Naive thymus-derived CD4-positive, alpha-beta T cell (primary cell): ENCODE measurements at regions not wholly inside any gene's neighbourhood (a gene's known extent, or its start where the extent isn't known, plus 50 kb on each side); places are given as distances from the start of the nearest gene placed in this dataset.
"Not testable (repeated sequence)": the region's sequence is repeated elsewhere in the genome, so short reads cannot be mapped to it uniquely, and the experiment has no call there.

Experiments used
- ATAC-seq: fragments of 150-1000 bp; cut with Tn5 transposase; 2 replicates; pipeline ENCODE4 v1.10.0; 2021; ENCODE audit warnings: mild to moderate bottlenecking, moderate library complexity
- CTCF ChIA-PET: fragments of 350-600 bp; sonication (Branson Sonifier 250); formaldehyde crosslinking; loops from one replicate; lab custom pipeline; 2021; ENCODE audit warnings: antibody characterized with exemption; lab: Charles Lee
- POLR2A ChIA-PET: fragments of 350-600 bp; sonication (Branson Sonifier 250); formaldehyde crosslinking; loops from one replicate; lab custom pipeline; 2021; ENCODE audit warnings: antibody characterized with exemption, inconsistent platforms; lab: Charles Lee
- DNase-seq, 9 donors: peaks; one replicate each; pipeline versions ENCODE4 v3.0.0 to v3.0.0-alpha.2; 2020 to 2022; ENCODE audit warnings: mixed read lengths in 1 of 9
- H3K27ac ChIP-seq: one replicate; pipeline ENCODE4 v1.7.0; 2013; ENCODE audit warnings: mild to moderate bottlenecking, low read depth, low read length, moderate library complexity
- H3K27me3 ChIP-seq, 2 donors: one replicate each; pipeline ENCODE4 v1.7.0; 2013; ENCODE audit warnings: low read length in 2 of 2, mild to moderate bottlenecking in 2 of 2, moderate library complexity in 2 of 2; ENCODE audit not compliant: control insufficient read depth in 2 of 2, insufficient read depth in 2 of 2
- H3K36me3 ChIP-seq, 3 experiments: 1 replicate in 2 of 3; 2 replicates in 1 of 3; pipeline ENCODE4 v1.7.0; 2013; ENCODE audit warnings: low read length in 3 of 3, mild to moderate bottlenecking in 3 of 3, moderate library complexity in 1 of 3; ENCODE audit not compliant: insufficient read depth in 3 of 3, control insufficient read depth in 2 of 3
- H3K4me1 ChIP-seq, 2 donors: one replicate each; pipeline ENCODE4 v1.7.0; 2013; ENCODE audit warnings: low read length in 2 of 2, mild to moderate bottlenecking in 2 of 2, moderate library complexity in 1 of 2; ENCODE audit not compliant: control insufficient read depth in 2 of 2, insufficient read depth in 2 of 2
- H3K4me3 ChIP-seq: 2 replicates; pipeline ENCODE4 v1.7.0; 2013; ENCODE audit warnings: mild to moderate bottlenecking, low read length
- H3K9me3 ChIP-seq, 3 experiments: 1 replicate in 2 of 3; 2 replicates in 1 of 3; pipeline ENCODE4 v1.7.0; 2013; ENCODE audit warnings: low read length in 3 of 3; ENCODE audit not compliant: control insufficient read depth in 2 of 3
- H3K27ac Mint-ChIP-seq, 9 donors: one replicate each; pipeline ENCODE4 v1.8.0; 2020 to 2022; ENCODE audit warnings: mixed read lengths in 9 of 9, mild to moderate bottlenecking in 8 of 9, moderate library complexity in 5 of 9, inconsistent platforms in 2 of 9
- H3K27me3 Mint-ChIP-seq, 5 donors: one replicate each; pipeline ENCODE4 v1.8.0; 2021 to 2022; ENCODE audit warnings: mixed read lengths in 5 of 5, mild to moderate bottlenecking in 1 of 5
- H3K36me3 Mint-ChIP-seq, 5 donors: one replicate each; pipeline ENCODE4 v1.8.0; 2020 to 2022; ENCODE audit warnings: mixed read lengths in 5 of 5, mild to moderate bottlenecking in 3 of 5, inconsistent platforms in 1 of 5
- H3K4me1 Mint-ChIP-seq, 7 donors: one replicate each; pipeline ENCODE4 v1.8.0; 2020 to 2022; ENCODE audit warnings: mixed read lengths in 7 of 7, mild to moderate bottlenecking in 3 of 7, inconsistent platforms in 1 of 7
- H3K4me3 Mint-ChIP-seq, 10 donors: one replicate each; pipeline ENCODE4 v1.8.0; 2020 to 2022; ENCODE audit warnings: mild to moderate bottlenecking in 10 of 10, mixed read lengths in 10 of 10, moderate library complexity in 6 of 10, inconsistent platforms in 2 of 10
- H3K9me3 Mint-ChIP-seq, 11 donors: one replicate each; pipeline ENCODE4 v1.8.0; 2020 to 2022; ENCODE audit warnings: mixed read lengths in 11 of 11, mild to moderate bottlenecking in 4 of 11, inconsistent platforms in 1 of 11, moderate library complexity in 1 of 11
- intact Hi-C, 2 donors: fragments of 100-400 bp; cut with micrococcal nuclease; formaldehyde crosslinking; loops; one replicate each; pipeline ENCODE4 v1.15.1; 2023

DNA sequence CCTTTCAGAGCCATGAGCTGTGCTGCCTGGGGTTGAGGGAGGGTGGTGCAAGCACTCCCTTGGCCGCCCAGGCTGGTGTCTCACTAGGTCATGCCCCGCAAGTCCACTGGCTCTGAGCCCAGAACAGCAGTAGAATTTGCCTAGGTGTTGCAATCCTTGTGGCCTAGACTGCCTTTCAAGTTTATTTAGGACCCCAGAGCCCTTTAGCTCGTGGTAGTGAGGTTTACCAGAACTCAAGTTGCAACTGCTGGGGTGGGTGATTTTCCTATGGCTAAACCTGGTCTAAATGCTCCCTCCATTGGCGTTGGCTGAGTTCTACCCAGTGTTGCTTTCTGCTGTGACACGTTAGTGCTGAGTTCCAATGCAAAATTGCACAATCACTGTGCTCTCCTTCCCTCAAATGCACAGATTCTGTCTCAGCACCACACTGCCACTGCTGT is 287.2 kb downstream of the BCAT1 start:
- H3K4me3 ChIP-seq: no peak overlapping the region
- H3K36me3 Mint-ChIP-seq: no peaks in the 10 kb centered on the region
- POLR2A ChIA-PET: no interaction called here
- H3K27ac ChIP-seq: no peak overlapping the region
- intact Hi-C loops: no loop called here
- H3K9me3 Mint-ChIP-seq: peaks cover 0 to 6% (median 0%) of the 10 kb centered on the region in 11 donors
- H3K9me3 ChIP-seq: no peaks in the 10 kb centered on the region
- H3K27me3 ChIP-seq: no peaks in the 10 kb centered on the region
- CTCF ChIA-PET: no interaction called here
- no peaks in the 10 kb centered on the region for H3K36me3 ChIP-seq
- ATAC-seq (peak; percentile 80), DNase-seq (peak in 1 of 9 donors; percentile 10)
- no peaks in the 10 kb centered on the region for H3K4me1 ChIP-seq
- no peak overlapping the region for H3K4me3 Mint-ChIP-seq
- H3K27me3 Mint-ChIP-seq: peaks cover 0 to 10% (median 0%) of the 10 kb centered on the region in 5 donors
- H3K4me1 Mint-ChIP-seq: no peaks in the 10 kb centered on the region
- H3K27ac Mint-ChIP-seq: no peak overlapping the region

DNA sequence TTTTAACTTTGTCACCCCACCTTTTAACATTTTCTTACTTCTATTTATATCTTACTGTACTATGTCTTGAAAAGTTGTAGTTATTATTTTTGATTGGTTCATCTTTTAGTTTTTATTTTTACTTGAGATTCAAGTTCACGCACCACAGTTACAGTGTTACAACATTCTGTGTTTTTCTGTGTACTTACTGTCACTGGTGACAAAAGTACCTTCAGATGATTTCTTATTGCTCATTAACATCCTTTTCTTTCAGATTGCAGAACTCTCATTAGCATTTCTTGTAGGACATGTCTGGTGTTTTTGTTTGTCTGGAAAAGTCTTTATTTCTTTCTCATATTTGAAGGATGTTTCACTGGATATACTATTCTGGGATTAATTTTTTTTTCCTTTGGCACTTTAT is 289.9 kb downstream of the BCAT1 start:
- no peak overlapping the region for H3K27ac ChIP-seq
- intact Hi-C loops: no loop called here
- H3K36me3 Mint-ChIP-seq: no peaks in the 10 kb centered on the region
- no peak overlapping the region for H3K27ac Mint-ChIP-seq
- no peaks in the 10 kb centered on the region for H3K4me1 Mint-ChIP-seq
- DNase-seq (no peak), ATAC-seq (no peak)
- no peaks in the 10 kb centered on the region for H3K36me3 ChIP-seq
- H3K27me3 Mint-ChIP-seq: peaks cover 0 to 10% (median 0%) of the 10 kb centered on the region in 5 donors
- H3K9me3 ChIP-seq: no peaks in the 10 kb centered on the region
- no peaks in the 10 kb centered on the region for H3K4me1 ChIP-seq
- CTCF ChIA-PET: no interaction called here
- no peak overlapping the region for H3K4me3 Mint-ChIP-seq
- POLR2A ChIA-PET: no interaction called here
- H3K4me3 ChIP-seq: no peak overlapping the region
- H3K27me3 ChIP-seq: no peaks in the 10 kb centered on the region
- peaks cover 0 to 6% (median 0%) of the 10 kb centered on the region in 11 donors for H3K9me3 Mint-ChIP-seq

DNA sequence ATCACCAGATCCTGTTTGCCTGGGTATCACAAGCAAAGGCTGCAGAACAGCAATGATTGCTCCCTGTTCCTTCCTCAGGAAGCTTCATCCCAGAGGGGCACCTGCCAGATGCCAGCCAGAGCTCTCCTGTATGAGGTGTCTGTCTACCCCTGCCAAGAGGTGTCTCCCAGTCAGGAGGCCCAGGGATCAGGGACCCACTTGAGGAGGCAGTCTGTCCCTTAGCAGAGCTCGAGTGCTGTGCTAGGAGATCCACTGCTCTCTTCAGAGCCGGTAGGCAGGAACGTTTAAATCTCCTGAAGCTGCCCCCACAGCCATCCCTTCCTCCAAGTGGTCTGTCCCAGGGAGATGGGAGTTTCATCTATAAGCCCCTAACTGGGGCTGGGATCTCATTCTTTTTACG is 294.6 kb downstream of the BCAT1 start:
- H3K4me1 Mint-ChIP-seq, H3K27me3 Mint-ChIP-seq, CTCF ChIA-PET, H3K9me3 ChIP-seq, H3K4me3 ChIP-seq, POLR2A ChIA-PET, H3K4me3 Mint-ChIP-seq, H3K27ac ChIP-seq, H3K36me3 Mint-ChIP-seq, H3K27me3 ChIP-seq, intact Hi-C loops, H3K36me3 ChIP-seq, H3K4me1 ChIP-seq, H3K27ac Mint-ChIP-seq, ATAC-seq: not testable (repeated sequence)
- H3K9me3 Mint-ChIP-seq: peaks cover 0 to 22% (median 2%) of the 10 kb centered on the region in 11 donors
- peak in 1 of 9 donors; percentile 8 for DNase-seq

DNA sequence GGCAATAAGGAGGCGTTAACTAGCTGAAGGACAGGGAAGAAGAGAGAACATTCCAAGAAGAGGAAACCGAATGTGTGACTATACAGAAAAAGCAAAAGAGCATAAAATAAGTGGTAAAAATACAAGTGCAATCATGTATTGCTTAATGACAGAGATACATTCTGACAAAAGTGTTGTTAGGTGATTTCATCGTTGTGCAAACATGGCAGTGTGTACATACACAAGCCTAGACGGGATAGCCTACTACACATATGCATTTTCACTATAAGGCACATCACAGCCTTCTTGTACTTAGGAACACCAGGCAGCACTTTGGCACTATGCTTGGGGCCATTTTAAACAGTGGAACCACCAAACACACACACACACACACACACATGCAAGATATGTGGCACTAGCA is 299.3 kb downstream of the BCAT1 start:
- Histone ChIP-seq H3K36me3 (no peaks in the 10 kb centered on the region), H3K4me1 (no peaks in the 10 kb centered on the region), H3K27ac (no peak overlapping the region), H3K4me3 (no peak overlapping the region), H3K9me3 (no peaks in the 10 kb centered on the region), H3K27me3 (peaks cover 0 to 4% of the 10 kb centered on the region in 2 donors)
- no peaks in the 10 kb centered on the region for H3K36me3 Mint-ChIP-seq
- no peak overlapping the region for H3K27ac Mint-ChIP-seq
- DNase-seq: no peak
- no peak overlapping the region for H3K4me3 Mint-ChIP-seq
- peaks cover 0 to 18% (median 2%) of the 10 kb centered on the region in 11 donors for H3K9me3 Mint-ChIP-seq
- ATAC-seq: no peak
- no peaks in the 10 kb centered on the region for H3K27me3 Mint-ChIP-seq
- no peaks in the 10 kb centered on the region for H3K4me1 Mint-ChIP-seq
- intact Hi-C loops: no loop called here
- POLR2A ChIA-PET: no interaction called here
- CTCF ChIA-PET: no interaction called here

DNA sequence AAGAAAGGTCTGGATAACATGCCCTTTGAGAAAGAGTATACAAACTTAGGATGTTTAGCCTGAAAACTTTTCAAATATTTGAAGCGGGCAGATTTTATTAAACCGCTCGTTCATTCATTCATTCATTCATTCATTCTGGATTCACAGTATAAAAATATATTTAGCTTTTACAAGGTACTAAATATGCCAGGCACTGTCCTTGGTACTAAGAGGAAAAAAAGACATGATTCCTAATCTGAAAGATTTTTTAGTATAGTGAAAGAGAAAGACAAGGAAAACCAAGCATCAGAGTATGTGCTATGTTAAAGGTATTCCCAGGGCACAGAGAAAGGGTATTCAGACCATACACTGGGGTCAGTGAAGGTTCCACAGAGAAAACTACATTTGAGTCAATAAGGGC is 299.7 kb downstream of the BCAT1 start:
- Histone ChIP-seq H3K36me3 (no peaks in the 10 kb centered on the region), H3K27me3 (peaks cover 0 to 4% of the 10 kb centered on the region in 2 donors), H3K9me3 (no peaks in the 10 kb centered on the region), H3K27ac (no peak overlapping the region), H3K4me3 (no peak overlapping the region), H3K4me1 (no peaks in the 10 kb centered on the region)
- H3K4me1 Mint-ChIP-seq: no peaks in the 10 kb centered on the region
- no peak overlapping the region for H3K4me3 Mint-ChIP-seq
- no peaks in the 10 kb centered on the region for H3K27me3 Mint-ChIP-seq
- DNase-seq (no peak), ATAC-seq (no peak)
- H3K27ac Mint-ChIP-seq: no peak overlapping the region
- ChIA-PET CTCF (no interaction called here), POLR2A (no interaction called here)
- intact Hi-C loops: no loop called here
- no peaks in the 10 kb centered on the region for H3K36me3 Mint-ChIP-seq
- H3K9me3 Mint-ChIP-seq: peaks cover 0 to 18% (median 2%) of the 10 kb centered on the region in 11 donors

DNA sequence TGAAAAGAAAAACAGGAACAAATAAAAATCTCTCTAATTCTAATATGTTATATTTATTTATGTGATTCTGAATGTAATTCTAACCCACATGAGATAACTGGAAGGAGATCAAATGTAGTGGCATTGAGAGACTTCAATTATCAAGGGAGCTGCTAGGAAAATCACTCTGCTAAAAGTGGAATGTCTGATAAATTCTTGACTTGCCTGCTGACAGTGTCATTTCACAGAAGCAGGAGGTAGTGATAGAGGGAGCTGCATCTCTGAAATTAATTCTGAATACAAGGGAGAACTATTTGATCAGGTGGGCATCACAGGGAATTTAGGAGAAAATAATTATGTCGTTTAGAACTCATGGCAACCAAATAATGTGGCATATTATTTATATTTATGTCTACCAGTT is 303.6 kb downstream of the BCAT1 start:
- ChIA-PET CTCF (no interaction called here), POLR2A (no interaction called here)
- Histone ChIP-seq H3K4me3 (no peak overlapping the region), H3K9me3 (no peaks in the 10 kb centered on the region), H3K36me3 (no peaks in the 10 kb centered on the region), H3K27ac (no peak overlapping the region), H3K27me3 (peaks cover 0 to 4% of the 10 kb centered on the region in 2 donors), H3K4me1 (no peaks in the 10 kb centered on the region)
- no peaks in the 10 kb centered on the region for H3K36me3 Mint-ChIP-seq
- DNase-seq: no peak
- peaks cover 0 to 18% (median 0%) of the 10 kb centered on the region in 11 donors for H3K9me3 Mint-ChIP-seq
- H3K4me1 Mint-ChIP-seq: peaks cover 0 to 2% (median 0%) of the 10 kb centered on the region in 7 donors
- intact Hi-C loops: no loop called here
- H3K27ac Mint-ChIP-seq: no peak overlapping the region
- H3K4me3 Mint-ChIP-seq: no peak overlapping the region
- peaks cover 0 to 4% (median 0%) of the 10 kb centered on the region in 5 donors for H3K27me3 Mint-ChIP-seq
- no peak for ATAC-seq
